Panc1 (cell line): ENCODE measurements at regions not wholly inside any gene's neighbourhood (a gene's known extent, or its start where the extent isn't known, plus 50 kb on each side); places are given as distances from the start of the nearest gene placed in this dataset.

Experiments
- ATAC-seq: fragments of 200-7000 bp; cut with Tn5 transposase; 2 replicates; pipeline ENCODE4 v1.9.1; 2020; ENCODE audit warnings: mild to moderate bottlenecking, moderate library complexity
- BruUV-seq: library from RNA; stranded (reverse); fragments of 400-500 nt; replicated peaks from 2 replicates; lab custom pipeline; 2021; lab: Mats Ljungman, UMichigan
- CTCF ChIA-PET: fragments of 300-600 bp; sonication (Branson Sonifier 250); formaldehyde crosslinking; loops from one replicate; lab custom pipeline; 2022; ENCODE audit warnings: antibody characterized with exemption; lab: Charles Lee
- POLR2A ChIA-PET: fragments of 300-600 bp; sonication (Branson Sonifier 250); formaldehyde crosslinking; loops from one replicate; lab custom pipeline; 2022; ENCODE audit warnings: antibody characterized with exemption; lab: Charles Lee
- DNase-seq: peaks from one replicate; pipeline ENCODE4 v3.0.0-alpha.2; 2010; ENCODE audit warnings: low read depth, low spot score
- H3K27ac ChIP-seq: 2 replicates; pipeline ENCODE4 v1.5.1; 2011; ENCODE audit warnings: mild to moderate bottlenecking, low read length, inconsistent platforms
- H3K27me3 ChIP-seq: fragments of 200-500 bp; sonication (Bioruptor generic); 2 replicates; pipeline ENCODE4 v1.6.0; 2014; ENCODE audit warnings: low read length, inconsistent platforms; ENCODE audit not compliant: control insufficient read depth, insufficient read depth
- H3K36me3 ChIP-seq: fragments of 200-500 bp; sonication (Bioruptor generic); 2 replicates; pipeline ENCODE4 v1.5.1; 2014; ENCODE audit warnings: inconsistent platforms, mild to moderate bottlenecking, low read length, moderate library complexity; ENCODE audit not compliant: control insufficient read depth, insufficient read depth
- H3K4me1 ChIP-seq: 2 replicates; pipeline ENCODE4 v1.5.1; 2011; ENCODE audit warnings: inconsistent platforms, mild to moderate bottlenecking, low read length, moderate library complexity; ENCODE audit not compliant: control insufficient read depth, insufficient read depth
- H3K4me3 ChIP-seq, 2 experiments: 2 replicates each; pipeline ENCODE4 v1.5.1; 2011 to 2012; ENCODE audit warnings: low read depth in 2 of 2, low read length in 2 of 2, mild to moderate bottlenecking in 2 of 2, inconsistent platforms in 1 of 2, moderate library complexity in 1 of 2
- H3K9me3 ChIP-seq: fragments of 200-500 bp; sonication (Bioruptor generic); 2 replicates; pipeline ENCODE4 v1.5.1; 2014; ENCODE audit warnings: low read depth, mild to moderate bottlenecking, inconsistent platforms, low read length, moderate library complexity; ENCODE audit not compliant: control insufficient read depth, insufficient read depth
- CTCF ChIP-seq: fragments of 450-650 bp; IDR thresholded peaks from 2 replicates; pipeline ENCODE4 v1.5.1; 2017; ENCODE audit warnings: mild to moderate bottlenecking
- POLR2AphosphoS5 ChIP-seq: IDR thresholded peaks from 2 replicates; pipeline ENCODE4 v1.6.1; 2012; ENCODE audit warnings: mild to moderate bottlenecking, low read depth, low read length, moderate library complexity
- REST ChIP-seq, 2 experiments: IDR thresholded peaks; 2 replicates each; pipeline ENCODE4 v1.6.1; 2011 to 2012; ENCODE audit warnings: low read depth in 2 of 2, control low read depth in 1 of 2, low read length in 1 of 2, mild to moderate bottlenecking in 1 of 2, moderate library complexity in 1 of 2; ENCODE audit not compliant: insufficient read depth in 1 of 2
- SIN3A ChIP-seq: IDR thresholded peaks from 2 replicates; pipeline ENCODE4 v1.6.1; 2012; ENCODE audit warnings: low read depth, mild to moderate bottlenecking, low read length, moderate library complexity, borderline replicate concordance; ENCODE audit not compliant: insufficient read depth
- TCF7L2 ChIP-seq: IDR thresholded peaks from 2 replicates; pipeline ENCODE4 v1.6.1; 2011; ENCODE audit warnings: mild to moderate bottlenecking, low read depth, low read length, inconsistent platforms
- in situ Hi-C: cut with HindIII; loops from 2 replicates; pipeline ENCODE4 v1.10.0; 2016; ENCODE audit warnings: low sequenced_read_pairs, low pct_unique_long_range_greater_than_20kb
- intact Hi-C: fragments of 100-400 bp; cut with micrococcal nuclease; formaldehyde crosslinking; loops from one replicate; pipeline ENCODE4 v1.10.0; 2022; ENCODE audit not compliant: unreplicated experiment

- Histone ChIP-seq H3K9me3 (no peaks in the 10 kb centered on the region), H3K4me3 (no peak overlapping the region), H3K36me3 (no peaks in the 10 kb centered on the region), H3K4me1 (no peaks in the 10 kb centered on the region), H3K27ac (no peak overlapping the region), H3K27me3 (peaks cover 3% of the 10 kb centered on the region; the same call in 1 of the 2 replicates)
- intact Hi-C loops: no loop called here
- no peak for TF ChIP-seq CTCF
- TF ChIP-seq TCF7L2: no peak
- TF ChIP-seq REST (IDR thresholded peaks at IDR 0.05; ENCODE audit: insufficient read depth in 1 of 2, low read depth in 2 of 2, low read length in 1 of 2): no peak
- TF ChIP-seq POLR2AphosphoS5: no peak
- no peak for TF ChIP-seq SIN3A
- POLR2A ChIA-PET: no interaction called here
- ATAC-seq: no peak
- in situ Hi-C loops: no loop called here
- no peak for DNase-seq
- BruUV-seq: no TSS peak
- CTCF ChIA-PET: no interaction called here
Measured at GRCh38 chr2:37554687-37555086, 116.8 kb downstream of the CDC42EP3 start.

- H3K27me3 ChIP-seq: peaks cover 3% of the 10 kb centered on the region; the same call in 1 of the 2 replicates
- CTCF ChIA-PET: no interaction called here
- intact Hi-C loops: no loop called here
- no peaks in the 10 kb centered on the region for H3K36me3 ChIP-seq
- no peaks in the 10 kb centered on the region for H3K4me1 ChIP-seq
- ATAC-seq (no peak), DNase-seq (no peak)
- TF ChIP-seq CTCF: no peak
- no peak for TF ChIP-seq REST (IDR thresholded peaks at IDR 0.05; ENCODE audit: insufficient read depth in 1 of 2, low read depth in 2 of 2, low read length in 1 of 2)
- TF ChIP-seq SIN3A: no peak
- no peak for TF ChIP-seq POLR2AphosphoS5
- no peak for TF ChIP-seq TCF7L2
- no TSS peak for BruUV-seq
- in situ Hi-C loops: no loop called here
- no peak overlapping the region for H3K4me3 ChIP-seq
- no peak overlapping the region for H3K27ac ChIP-seq
- no peaks in the 10 kb centered on the region for H3K9me3 ChIP-seq
- POLR2A ChIA-PET: no interaction called here
Measured at GRCh38 chr2:37555457-37555856, 116.0 kb downstream of the CDC42EP3 start.
